ENCODE measurements at regions not wholly inside any gene's neighbourhood (a gene's known extent, or its start where the extent isn't known, plus 50 kb on each side); places are given as distances from the start of the nearest gene placed in this dataset.

- Histone ChIP-seq H2BK15ac (ENCODE audit: low read length) (no peak overlapping the region), H2AK5ac (ENCODE audit: low read depth, low read length) (peak overlapping the region; percentile 86; the same call in 1 of the 2 replicates), H2BK20ac (ENCODE audit: low read length) (no peak overlapping the region), H3K14ac (ENCODE audit: insufficient read length) (no peak overlapping the region), H3K79me2 (ENCODE audit: control insufficient read depth in 1 of 2, insufficient read depth in 2 of 2, low read length in 2 of 2) (no peaks in the 10 kb centered on the region), H3K27ac (ENCODE audit: low read depth, low read length) (no peak overlapping the region), H4K91ac (replicated peaks; ENCODE audit: insufficient read length, low read length) (no peak overlapping the region), H2BK120ac (replicated peaks; ENCODE audit: low read depth, low read length) (no peak overlapping the region), H4K20me1 (replicated peaks in 1 of 2; ENCODE audit: control insufficient read depth in 1 of 2, insufficient read depth in 2 of 2, low read length in 2 of 2) (no peaks in the 10 kb centered on the region), H4K8ac (ENCODE audit: extremely low read depth, insufficient read depth, low read length) (no peak overlapping the region), H4K5ac (ENCODE audit: insufficient read length, low read depth, low read length) (no peak overlapping the region), H3K56ac (replicated peaks; ENCODE audit: insufficient read length, low read depth, low read length) (no peak overlapping the region), H3K4me3 (ENCODE audit: extremely low read depth in 1 of 4, insufficient read depth in 2 of 4, low read depth in 3 of 4, low read length in 4 of 4) (no peak overlapping the region), H3K18ac (ENCODE audit: extremely low read depth, low read length) (no peak overlapping the region; the same call in 1 of the 2 replicates), H3K36me3 (ENCODE audit: control insufficient read depth in 2 of 4, insufficient read depth in 4 of 4, low read length in 3 of 4) (no peaks in the 10 kb centered on the region), H3K9ac (replicated peaks in 1 of 4; ENCODE audit: extremely low read depth in 1 of 4, low read depth in 3 of 4, low read length in 3 of 4) (no peak overlapping the region), H2BK5ac (ENCODE audit: low read depth, low read length) (no peak overlapping the region), H2BK12ac (ENCODE audit: low read depth, low read length) (peak overlapping the region; percentile 80; the same call in 1 of the 2 replicates), H2AFZ (ENCODE audit: low read length) (no peak overlapping the region), H3K23ac (ENCODE audit: insufficient read length) (no peak overlapping the region), H3K23me2 (ENCODE audit: low read depth, low read length) (peaks cover 13% of the 10 kb centered on the region), H3K9me3 (ENCODE audit: insufficient read depth in 2 of 2, low read depth in 1 of 2, low read length in 1 of 2) (no peaks in the 10 kb centered on the region), H3K4ac (replicated peaks; ENCODE audit: insufficient read length, low read depth, low read length) (no peak overlapping the region), H3K4me1 (replicated peaks in 1 of 4; ENCODE audit: control insufficient read depth in 3 of 4, insufficient read depth in 4 of 4, low read length in 3 of 4) (peaks cover 0 to 3% (median 0%) of the 10 kb centered on the region in 4 experiments; a peak in 1 of 7 replicates), H3K27me3 (replicated peaks in 1 of 4; ENCODE audit: control insufficient read depth in 3 of 4, extremely low read depth in 1 of 4, insufficient read depth in 3 of 4, low read length in 3 of 4) (no peaks in the 10 kb centered on the region), H3K79me1 (ENCODE audit: low read depth, low read length) (no peaks in the 10 kb centered on the region), H3K4me2 (ENCODE audit: insufficient read depth in 1 of 2, low read depth in 2 of 2, low read length in 2 of 2) (no peak overlapping the region)
- no peak for TF ChIP-seq MAFK (IDR thresholded peaks at IDR 0.05; ENCODE audit: low read depth, low read length)
- no peak for TF ChIP-seq SP2 (IDR thresholded peaks at IDR 0.05; ENCODE audit: low read length)
- no peak for TF ChIP-seq FOSL1 (IDR thresholded peaks at IDR 0.05; ENCODE audit: insufficient read depth, low read depth, low read length)
- no peak for TF ChIP-seq TAF1 (IDR thresholded peaks at IDR 0.05; ENCODE audit: low read depth, low read length)
- no peak for TF ChIP-seq YY1 (IDR thresholded peaks at IDR 0.05; ENCODE audit: low read depth, low read length)
- no peak for TF ChIP-seq SRF (IDR thresholded peaks at IDR 0.05; ENCODE audit: low read depth, low read length)
- TF ChIP-seq POLR2A (IDR thresholded peaks at IDR 0.05; ENCODE audit: control extremely low read depth in 1 of 2, low read depth in 2 of 2, low read length in 2 of 2) = no peak
- TF ChIP-seq POLR2AphosphoS5 (IDR thresholded peaks at IDR 0.05; ENCODE audit: low read depth, low read length) = no peak
- no peak for TF ChIP-seq CBX8 (IDR thresholded peaks at IDR 0.05; ENCODE audit: borderline replicate concordance, low read depth, low read length)
- TF ChIP-seq JUND (IDR thresholded peaks at IDR 0.05; ENCODE audit: low read length) = no peak
- TF ChIP-seq KDM4A (IDR thresholded peaks at IDR 0.05; ENCODE audit: low read depth, low read length, severe bottlenecking) = no peak
- no peak for TF ChIP-seq KDM5A (IDR thresholded peaks at IDR 0.05; ENCODE audit: low read length)
- TF ChIP-seq E2F6 (IDR thresholded peaks at IDR 0.05) = no peak
- TF ChIP-seq CHD2 (IDR thresholded peaks at IDR 0.05; ENCODE audit: low read length) = no peak
- POLR2A ChIA-PET (ENCODE audit: partially characterized antibody) = no interaction called here
- DNase-seq (ENCODE audit: low read depth in 1 of 2, low spot score in 2 of 2) = peak in 1 of 2 experiments; percentile 40
- FAIRE-seq = no peak
- WGBS, 2 experiments (ENCODE audit: extremely low coverage in 1 of 2, insufficient coverage in 1 of 2, insufficient read length in 1 of 2, insufficient replicate concordance in 2 of 2, low coverage in 1 of 2, low lambda C conversion rate in 2 of 2, missing lambda C conversion rate in 1 of 2) = 86% methylated on average over 18 of the region's 18 CpGs; no CpG with 5 or more reads in 1 of the 2 experiments
- CTCF ChIA-PET (ENCODE audit: partially characterized antibody) = no interaction called here
Observed at GRCh38 chrX:866441-866990, 235.9 kb downstream of the SHOX start.

All from H1 (cell line).